NCI-H774 (cell line): ENCODE measurements at regions not wholly inside any gene's neighbourhood (a gene's known extent, or its start where the extent isn't known, plus 50 kb on each side); places are given as distances from the start of the nearest gene placed in this dataset.
"Not testable (repeated sequence)": the region's sequence is repeated elsewhere in the genome, so short reads cannot be mapped to it uniquely, and the experiment has no call there.

Experiments
- DNase-seq: peaks from one replicate; lab custom pipeline; 2025; lab: John Stamatoyannopoulos, UW

DNA sequence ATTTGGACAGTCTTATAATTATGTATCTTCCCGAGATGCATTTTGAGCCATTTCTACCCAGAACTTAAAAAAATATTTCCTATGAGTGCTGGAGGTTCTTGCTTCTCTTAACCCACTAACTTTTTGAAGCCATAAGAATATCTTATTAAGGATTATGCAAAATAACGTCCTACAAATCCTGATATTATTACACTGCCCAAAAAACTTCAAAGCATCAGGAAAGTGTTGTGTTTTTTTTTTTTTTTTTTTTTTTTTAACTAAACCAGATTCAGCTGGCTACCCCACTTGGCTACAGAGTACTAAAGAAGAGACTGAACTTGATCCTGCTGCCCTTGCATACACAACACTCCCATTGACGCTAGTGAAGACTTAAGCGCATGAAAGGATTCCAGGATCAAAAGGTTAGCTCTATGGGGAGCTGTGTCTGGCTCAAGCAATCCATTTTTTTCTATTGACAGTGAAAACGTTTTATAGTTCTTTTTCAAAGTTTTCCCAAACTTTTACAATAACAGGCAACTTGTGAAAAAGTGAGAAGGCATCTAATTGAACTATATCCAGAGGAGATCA is 141.4 kb downstream of the KCNRG start:
- no peak for DNase-seq

DNA sequence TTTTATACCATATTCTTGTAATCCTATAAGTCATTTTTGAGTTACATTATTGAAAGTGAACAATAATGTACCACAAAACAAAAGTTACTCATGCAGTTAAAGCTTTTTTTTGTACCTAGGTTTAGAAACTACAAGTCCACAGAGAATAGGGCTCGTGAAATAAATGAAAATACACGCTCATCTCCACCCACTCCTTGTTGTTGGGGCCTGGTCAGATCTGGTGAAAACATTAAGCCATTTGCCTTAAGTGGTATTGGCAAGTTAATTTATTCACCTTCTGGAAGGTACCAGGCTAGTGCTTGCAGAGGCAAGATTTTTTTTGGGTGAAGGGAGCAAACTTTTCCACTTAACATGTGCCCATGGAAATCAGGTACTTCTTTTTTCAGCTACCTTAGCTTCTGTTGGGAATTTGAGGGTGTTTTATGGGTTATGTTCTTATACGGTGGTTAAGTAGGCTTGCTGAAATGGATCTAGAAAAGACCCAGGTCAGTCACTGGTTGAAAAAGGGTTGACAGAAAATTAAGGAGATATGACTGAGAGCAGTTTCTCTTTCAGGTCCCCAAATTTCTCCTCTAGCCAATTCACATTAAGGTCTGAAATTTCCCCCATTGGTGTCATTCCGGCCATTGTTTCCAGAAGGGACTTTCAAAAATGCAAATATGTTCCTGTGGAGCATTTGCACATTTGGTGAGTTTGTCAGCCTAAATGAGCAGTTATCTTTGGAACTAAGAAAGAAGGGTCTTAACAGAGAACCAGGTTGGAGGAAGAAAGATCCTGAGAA is 143.3 kb downstream of the KCNRG start:
- DNase-seq, result no peak

DNA sequence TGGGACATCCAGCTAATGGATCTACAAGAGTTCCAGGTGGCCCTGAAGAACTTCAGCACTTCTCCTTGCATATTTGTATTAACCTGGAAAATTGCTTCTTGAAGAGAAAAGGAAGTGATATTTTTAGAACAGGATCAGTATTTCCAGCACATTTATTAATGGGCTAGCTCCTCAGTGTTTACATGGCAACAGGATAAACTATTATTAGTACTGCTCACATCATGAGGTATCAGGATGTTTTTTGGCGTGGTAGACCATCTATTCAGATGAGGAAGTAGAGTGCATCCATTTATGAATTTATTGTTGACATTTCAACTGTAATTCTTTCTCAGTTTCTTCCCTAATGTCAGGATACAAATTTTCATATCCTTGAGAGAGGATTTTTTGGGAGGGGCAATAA is 144.4 kb downstream of the KCNRG start:
- DNase-seq, result no peak

DNA sequence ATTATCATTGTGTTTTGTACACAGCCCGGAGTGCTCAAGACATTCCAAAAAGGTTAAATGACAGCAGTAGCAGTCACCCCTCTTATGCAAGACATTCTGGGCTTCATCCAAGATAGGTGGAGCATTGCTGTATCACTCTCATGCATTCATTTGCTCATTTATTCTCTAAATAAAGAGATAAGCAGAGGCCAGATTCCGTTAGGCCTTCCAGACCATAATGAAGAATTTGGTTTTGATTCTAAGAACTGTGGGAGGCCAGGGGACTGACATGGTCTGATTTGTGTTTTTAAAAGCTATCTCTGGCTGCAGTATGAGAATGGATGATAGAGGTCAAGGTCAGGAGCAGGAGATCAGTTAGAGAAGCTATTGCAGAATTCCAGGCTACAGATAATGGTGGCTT is 145.8 kb downstream of the KCNRG start:
- DNase-seq, result no peak

DNA sequence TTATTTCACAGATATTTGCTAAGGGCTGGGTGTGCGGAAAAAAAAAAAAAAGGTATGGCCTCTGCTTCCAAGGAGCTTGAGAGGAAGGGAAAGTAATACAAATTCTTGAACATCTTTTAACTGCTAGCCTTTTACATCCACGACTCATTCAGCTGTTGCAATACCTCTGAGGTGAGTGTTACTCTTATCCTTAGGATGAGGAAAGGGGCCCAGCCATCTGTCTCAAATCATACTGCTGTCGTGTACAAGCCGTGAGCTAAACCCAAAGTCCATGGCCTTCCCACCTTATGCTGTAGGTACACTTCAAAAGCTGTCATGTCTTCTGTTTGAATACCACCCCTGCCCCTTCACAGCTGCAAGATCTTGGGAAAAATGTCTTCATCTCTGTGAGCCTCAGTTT is 146.8 kb downstream of the KCNRG start:
- DNase-seq, result no peak

DNA sequence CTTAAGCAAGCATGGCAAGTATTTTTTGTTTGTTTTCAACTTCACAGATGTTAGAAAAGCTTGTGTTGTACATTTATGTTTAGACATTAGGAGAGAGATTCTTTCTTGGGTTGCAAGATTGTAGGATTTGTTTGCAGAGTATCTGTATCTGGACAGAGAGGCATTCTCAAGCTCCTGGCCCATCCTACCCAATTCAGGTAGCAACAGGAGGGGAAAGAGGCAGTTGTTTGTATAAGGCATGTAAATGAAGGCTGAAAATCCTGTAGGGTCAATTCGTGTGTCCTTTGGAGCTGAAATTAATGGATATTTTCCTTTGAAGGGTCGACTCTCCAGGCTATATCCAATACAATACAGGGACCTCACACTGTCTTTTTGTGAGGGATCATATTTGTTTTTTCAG is 147.3 kb downstream of the KCNRG start:
- no peak for DNase-seq

DNA sequence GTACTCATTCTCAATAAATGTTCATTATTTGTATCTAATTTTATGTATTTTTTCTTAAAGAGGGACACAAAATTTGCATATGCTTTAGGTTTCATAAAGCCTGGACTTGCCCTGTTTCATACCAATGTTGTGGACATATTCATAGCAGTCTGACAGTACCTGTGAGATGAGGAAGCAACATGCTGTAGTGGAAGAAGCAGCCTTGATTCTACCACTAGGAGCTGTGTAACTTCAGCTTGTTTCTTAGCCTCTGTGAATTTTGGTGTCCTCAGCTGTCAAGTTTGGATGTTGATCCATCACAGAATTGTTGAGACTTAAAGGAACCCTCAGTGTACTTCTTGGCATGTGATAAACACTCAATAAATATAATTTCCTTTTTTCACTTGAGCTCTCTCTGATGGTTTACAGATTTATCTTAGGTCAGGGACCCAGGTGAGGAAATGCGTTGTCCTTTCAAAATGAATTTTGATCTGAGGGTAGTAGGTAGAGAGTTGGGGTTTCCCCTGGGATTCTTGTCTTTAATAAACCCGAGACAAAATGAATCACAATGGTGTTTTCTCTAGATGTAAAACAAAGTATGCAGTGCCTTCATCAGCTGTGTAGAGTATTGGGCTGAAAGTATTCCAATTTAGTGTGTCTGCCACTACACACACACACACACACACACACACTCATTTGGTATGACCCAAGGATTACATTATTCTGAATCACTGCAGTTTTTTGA is 152.1 kb downstream of the KCNRG start:
- DNase-seq, result no peak

DNA sequence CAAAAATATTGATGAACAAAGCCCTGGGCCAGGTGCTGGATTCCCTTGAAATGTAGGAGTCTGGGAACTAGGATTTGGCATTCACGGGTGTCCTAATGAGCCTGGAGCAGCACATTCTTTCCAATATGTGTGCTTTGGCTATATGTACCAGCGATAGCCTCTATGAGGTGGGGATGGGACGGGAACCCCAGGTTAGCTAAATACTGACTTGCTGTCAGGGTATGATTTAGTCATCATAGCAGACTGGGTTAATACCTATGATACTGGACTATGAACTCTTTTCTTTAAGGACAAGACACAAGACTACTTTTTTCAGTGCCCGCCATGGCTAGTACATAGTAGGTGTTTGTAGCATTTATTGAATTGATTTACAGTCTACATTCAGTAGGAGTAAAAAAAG is 152.7 kb downstream of the KCNRG start:
- no peak for DNase-seq

DNA sequence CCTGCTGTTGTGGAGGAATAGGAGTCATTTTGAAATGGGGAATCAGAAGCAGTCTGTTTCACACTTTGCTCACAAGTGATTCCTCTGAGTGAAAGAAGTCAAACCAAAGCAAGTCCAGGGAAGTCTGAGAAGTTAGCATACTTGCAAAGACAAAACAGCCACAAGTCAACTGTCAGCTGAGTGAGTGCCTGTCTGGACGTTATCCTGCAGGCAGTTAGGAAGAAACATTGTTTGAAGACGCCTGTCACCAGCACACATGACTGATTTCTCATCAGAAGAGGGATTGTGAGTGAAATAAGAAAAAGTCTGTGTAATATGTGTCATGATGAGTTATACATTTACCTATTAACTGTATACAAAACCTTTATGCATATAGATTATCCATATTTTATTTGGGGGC is 153.5 kb downstream of the KCNRG start:
- no peak for DNase-seq

DNA sequence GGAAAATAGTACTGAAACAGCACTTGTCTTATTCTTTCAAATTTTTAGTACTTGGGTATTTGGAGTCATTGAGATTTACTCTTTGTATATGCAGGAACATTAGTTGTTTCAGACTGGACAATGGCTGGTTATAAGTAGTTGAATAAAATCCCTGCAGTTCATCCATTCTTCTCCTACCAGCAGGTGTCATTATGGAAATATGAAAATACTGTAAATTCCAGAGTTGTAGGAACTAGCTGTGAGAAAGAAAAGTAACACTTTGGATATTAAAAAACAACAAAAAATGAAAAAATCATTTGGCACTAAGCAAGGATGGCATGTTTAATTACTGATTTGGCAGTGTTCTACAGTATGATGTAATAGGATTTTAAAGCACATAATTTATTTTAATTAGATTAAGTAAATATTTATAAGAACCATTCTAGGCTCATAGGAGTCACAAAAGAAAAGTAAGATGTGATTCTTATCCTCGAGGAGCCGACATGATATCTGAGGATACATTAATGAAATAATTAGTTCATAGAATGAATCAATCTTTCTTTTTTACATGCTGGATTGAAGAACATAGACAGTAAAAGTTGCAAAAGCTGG is 155.3 kb downstream of the KCNRG start:
- DNase-seq, result no peak

DNA sequence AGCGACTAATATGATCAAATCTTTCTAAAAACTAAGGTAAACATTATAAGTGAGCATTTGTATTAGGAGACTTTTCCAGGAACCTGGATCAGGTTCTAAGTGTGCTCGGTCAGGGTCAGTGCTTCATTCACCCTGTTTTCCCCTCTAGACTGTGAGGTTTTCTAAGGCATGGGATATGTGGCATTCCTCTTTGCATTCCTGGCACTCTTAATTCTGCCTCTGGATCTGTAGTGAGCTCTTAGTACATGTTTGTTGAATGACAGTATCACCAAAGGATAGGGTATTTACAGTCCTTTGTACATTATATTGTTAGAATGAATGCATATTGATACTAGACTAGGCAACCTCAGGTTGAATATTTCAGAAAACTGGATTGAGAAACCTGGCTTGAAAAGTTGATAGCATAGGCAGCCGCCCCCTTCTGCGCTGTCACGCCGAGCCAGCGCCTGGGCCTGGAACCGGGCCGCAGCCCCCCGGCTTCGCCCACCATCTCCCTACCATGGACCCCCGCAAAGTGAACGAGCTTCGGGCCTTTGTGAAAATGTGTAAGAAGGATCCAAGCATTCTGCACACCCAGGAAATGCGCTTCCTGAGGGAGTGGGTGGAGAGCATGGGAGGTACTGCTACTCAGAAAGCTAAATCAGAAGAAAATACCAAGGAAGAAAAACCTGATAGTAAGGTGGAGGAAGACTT is 156.5 kb downstream of the KCNRG start:
- DNase-seq, result no peak

DNA sequence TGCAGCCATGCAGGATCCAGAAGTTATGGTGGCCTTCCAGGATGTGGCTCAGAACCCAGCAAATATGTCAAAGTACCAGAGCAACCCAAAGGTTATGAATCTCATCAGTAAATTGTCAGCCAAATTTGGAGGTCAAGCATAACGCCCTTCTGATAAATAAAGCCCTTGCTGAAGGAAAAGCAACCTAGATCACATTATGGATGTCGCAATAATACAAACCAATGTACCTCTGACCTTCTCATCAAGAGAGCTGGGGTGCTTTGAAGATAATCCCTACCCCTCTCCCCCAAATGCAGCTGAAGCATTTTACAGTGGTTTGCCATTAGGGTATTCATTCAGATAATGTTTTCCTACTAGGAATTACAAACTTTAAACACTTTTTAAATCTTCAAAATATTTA is 157.8 kb downstream of the KCNRG start:
- DNase-seq, result not testable (repeated sequence)

DNA sequence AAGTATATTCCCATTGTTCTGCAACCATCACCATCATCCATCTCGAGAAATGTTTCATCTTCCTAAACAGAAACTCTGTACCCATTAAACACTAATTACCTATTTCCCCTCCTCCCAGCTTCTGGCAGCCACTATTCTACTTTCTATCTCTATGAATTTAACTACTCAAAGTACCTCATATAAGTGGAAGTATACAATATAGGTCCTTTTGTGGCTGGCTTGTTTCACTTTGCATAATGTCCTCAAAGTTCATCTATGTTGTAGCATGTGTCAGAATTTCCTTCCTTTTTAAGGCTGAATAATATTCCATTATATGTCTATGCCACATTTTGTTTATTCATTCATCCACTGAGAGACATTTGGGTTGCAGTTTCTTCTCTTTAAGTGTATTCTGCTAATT is 159.4 kb downstream of the KCNRG start:
- DNase-seq, result no peak

DNA sequence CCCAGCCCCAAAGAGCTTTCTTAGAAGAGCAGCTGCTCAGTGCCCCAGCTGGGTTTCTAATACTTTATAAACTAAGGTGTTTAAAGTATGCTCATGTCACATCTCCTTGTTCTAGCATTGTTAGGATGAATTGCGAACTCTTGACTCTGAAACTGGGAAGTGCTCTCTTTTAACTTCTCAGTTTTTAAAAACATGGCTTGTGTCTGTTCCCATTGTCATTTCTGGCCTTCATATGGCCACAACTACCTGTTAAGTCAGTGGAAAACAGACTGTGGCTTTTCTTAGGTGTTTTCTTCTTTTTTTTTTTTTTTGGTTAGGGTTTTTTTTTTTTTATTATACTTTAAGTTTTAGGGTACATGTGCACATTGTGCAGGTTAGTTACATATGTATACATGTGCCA is 164.7 kb downstream of the KCNRG start:
- no peak for DNase-seq

DNA sequence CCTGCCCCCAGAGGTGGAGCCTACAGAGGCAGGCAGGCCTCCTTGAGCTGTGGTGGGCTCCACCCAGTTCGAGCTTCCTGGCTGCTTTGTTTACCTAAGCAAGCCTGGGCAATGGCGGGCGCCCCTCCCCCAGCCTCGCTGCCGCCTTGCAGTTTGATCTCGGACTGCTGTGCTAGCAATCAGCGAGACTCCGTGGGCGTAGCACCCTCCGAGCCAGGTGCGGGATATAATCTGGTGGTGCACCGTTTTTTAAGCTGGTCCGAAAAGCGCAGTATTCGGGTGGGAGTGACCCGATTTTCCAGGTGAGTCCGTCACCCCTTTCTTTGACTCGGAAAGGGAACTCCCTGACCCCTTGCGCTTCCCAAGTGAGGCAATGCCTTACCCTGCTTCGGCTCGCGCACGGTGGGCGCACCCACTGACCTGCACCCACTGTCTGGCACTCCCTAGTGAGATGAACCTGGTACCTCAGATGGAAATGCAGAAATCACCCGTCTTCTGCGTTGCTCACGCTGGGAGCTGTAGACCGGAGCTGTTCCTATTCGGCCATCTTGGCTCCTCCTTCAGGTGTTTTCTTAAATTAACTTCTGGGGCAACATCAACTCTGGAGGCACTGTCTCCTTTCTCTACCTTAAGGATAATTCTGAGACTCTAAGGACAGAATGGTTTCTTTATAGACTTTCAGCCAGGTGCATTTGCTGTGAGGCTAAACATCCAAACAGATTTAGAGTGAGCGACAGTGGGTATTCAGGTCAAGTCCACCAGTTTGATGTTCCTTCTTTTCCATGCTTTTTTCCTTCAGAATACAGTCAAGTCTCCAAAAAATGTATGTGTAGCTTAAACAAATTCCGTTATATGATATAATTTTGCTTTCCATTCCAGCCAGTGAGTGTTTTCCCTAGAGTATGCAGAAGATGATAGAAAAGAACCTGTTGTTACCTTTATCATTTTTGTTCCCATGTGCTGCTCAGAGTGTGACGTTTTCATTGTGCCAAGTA is 170.8 kb downstream of the KCNRG start:
- DNase-seq, result not testable (repeated sequence)

DNA sequence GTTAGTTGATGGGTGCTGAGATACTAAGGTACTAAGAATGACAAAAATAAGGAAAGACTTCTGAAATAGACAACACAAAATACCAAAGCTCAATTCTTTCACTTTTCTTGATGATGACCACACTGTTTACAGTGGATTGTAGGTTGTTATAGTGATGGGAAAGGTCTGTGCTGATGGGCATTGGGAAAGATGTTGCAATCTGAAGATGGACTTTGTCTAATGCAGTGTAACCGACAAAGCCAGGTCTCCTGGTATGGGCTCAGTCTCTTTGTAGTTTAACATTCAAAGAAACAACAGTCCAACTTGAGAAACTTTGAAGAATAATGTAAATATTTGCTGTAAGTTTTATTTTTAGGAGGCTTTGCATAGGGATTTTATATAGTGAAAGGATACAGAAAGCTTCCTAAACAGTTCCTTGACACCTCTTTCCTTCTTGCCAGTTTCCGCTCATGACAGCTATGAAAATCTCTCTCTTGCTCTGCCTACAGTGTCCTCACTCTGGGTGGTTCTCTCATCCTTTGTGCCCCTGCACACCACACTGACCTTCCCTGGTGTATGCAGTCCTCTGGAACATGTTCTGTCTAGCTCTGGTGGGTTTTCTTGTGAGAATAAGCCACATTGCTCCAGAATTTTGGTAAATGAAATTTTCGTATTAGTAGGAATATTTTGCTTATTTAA is 172.2 kb downstream of the KCNRG start:
- no peak for DNase-seq

DNA sequence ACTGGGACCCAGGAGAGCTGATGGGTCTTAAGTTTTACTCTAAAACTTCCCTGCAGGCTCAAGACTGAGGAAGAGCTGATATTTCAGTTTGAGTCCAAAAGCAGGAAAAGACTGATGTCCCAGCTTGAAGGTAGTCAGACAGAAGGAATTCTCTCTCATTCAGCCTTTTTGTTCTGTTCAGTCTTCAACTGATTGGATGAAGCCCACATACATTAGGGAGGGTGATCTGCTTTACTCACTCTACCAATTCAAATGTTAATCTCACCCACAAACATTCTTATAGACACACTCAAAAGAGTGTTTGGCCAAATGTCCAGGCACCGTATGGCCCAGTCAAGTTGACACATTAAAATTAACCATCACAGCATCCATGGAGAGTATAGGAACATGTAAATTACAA is 173.5 kb downstream of the KCNRG start:
- DNase-seq, result no peak

DNA sequence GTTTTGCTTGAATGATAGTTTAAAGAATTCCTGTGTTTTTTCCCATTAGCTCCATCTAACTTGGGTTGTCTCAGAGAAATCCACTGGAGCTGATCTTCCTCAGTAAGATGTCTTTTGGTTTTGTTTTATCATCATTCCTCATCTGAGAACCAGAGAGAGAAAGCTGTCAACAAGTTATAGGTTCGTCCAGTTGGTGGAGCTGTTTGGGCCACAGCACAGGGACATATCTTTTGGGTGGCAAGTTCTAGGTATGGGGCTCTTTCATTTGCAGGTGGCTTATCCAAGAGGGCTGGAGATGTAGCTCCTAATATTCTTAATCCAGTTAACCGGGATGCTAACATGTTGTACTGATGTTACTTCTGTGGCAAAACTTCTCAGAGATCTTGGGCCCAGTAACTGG is 174.2 kb downstream of the KCNRG start:
- no peak for DNase-seq

DNA sequence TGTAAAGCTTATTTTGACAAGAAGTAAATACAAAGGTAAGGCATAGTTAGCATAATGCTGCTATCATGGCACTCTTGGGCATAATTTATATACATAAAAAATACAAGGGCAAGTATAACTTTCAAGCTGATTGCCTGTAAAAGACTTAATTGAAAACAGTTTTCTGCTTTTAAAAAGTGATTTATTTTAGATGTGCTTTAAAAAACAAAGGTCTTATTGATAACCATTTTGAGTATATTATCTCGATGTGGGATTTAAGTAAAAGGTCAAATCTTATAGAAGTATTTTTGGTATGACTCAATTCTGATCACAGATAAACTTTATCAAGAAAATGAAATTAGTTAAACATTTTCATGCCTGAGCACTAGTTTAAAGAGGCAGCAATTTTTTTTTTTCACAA is 175.8 kb downstream of the KCNRG start:
- DNase-seq, result no peak

DNA sequence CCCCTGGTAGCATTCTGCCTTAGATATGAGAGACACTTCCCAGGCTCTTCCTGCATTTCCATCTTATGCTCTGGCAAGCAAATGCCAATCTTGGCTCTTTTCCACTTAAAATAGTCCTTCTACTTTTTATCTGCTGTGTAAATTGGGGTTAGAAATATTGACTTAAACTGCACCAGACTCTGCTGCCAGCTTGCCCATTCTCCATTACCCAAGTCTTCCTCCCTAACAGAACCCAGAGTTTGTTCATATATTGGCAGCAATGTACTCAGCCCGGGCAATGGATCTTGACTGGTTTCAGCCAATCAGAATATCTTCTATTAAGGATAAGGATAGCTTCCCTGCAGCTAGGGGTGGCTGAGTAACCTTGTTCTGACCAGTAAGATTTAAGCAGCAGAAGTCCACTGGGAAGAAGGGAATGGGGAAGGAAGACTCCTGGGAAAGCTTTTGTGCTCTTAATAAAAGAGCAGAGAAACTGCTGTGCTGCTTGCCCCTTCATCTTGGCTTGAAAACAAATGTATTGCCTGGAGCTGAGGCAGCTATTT is 177.1 kb downstream of the KCNRG start:
- DNase-seq, result no peak
